Left lung (tissue), 4 donors: ENCODE measurements at regions not wholly inside any gene's neighbourhood (a gene's known extent, or its start where the extent isn't known, plus 50 kb on each side); places are given as distances from the start of the nearest gene placed in this dataset.

Experiments
- ATAC-seq: fragments of 200-7000 bp; cut with Tn5 transposase; one replicate; pipeline ENCODE4 v1.9.1; 2020; ENCODE audit warnings: moderate library complexity
- DNase-seq, 4 donors: peaks; one replicate each; pipeline ENCODE4 v3.0.0-alpha.2; 2013 to 2020
- H3K27ac ChIP-seq, 2 donors: fragments of 200-600 bp; sonication (generic) in 1 of 2; one replicate each; pipeline versions ENCODE4 v1.5.0 to v1.8.0; 2020 to 2021
- H3K27me3 ChIP-seq, 2 donors: fragments of 200-600 bp; sonication (generic) in 1 of 2; one replicate each; pipeline versions ENCODE4 v1.5.0 to v1.8.0; 2020 to 2021
- H3K36me3 ChIP-seq, 2 donors: fragments of 200-600 bp; sonication (generic) in 1 of 2; one replicate each; pipeline versions ENCODE4 v1.5.0 to v1.8.0; 2020 to 2021
- H3K4me1 ChIP-seq, 2 donors: fragments of 200-600 bp; one replicate each; pipeline ENCODE4 v1.8.0; 2021
- H3K4me3 ChIP-seq, 2 donors: fragments of 200-600 bp; sonication (generic) in 1 of 2; one replicate each; pipeline versions ENCODE4 v1.5.0 to v1.8.0; 2020 to 2021; ENCODE audit warnings: mild to moderate bottlenecking in 1 of 2
- H3K9me3 ChIP-seq, 2 donors: fragments of 200-600 bp; sonication (generic) in 1 of 2; one replicate each; pipeline versions ENCODE4 v1.5.0 to v1.8.0; 2020 to 2021
- intact Hi-C, 2 donors: fragments of 100-400 bp; cut with DNase I; formaldehyde crosslinking; loops; one replicate each; pipeline versions ENCODE4 v1.11.2 to v1.14.2; 2022
- TF ChIP-seq, protein P1 (sequence below), 2 donors: fragments of 200-600 bp; sonication (generic) in 1 of 2; IDR thresholded peaks; one replicate each; pipeline versions ENCODE4 v1.5.0 to v1.8.0; 2021; ENCODE audit warnings: antibody characterized with exemption in 2 of 2
- donor health status: DM: no; HTN: yes; CAD: no.
- donor health status: DM: no; HTN: no; CAD: no.

DNA sequence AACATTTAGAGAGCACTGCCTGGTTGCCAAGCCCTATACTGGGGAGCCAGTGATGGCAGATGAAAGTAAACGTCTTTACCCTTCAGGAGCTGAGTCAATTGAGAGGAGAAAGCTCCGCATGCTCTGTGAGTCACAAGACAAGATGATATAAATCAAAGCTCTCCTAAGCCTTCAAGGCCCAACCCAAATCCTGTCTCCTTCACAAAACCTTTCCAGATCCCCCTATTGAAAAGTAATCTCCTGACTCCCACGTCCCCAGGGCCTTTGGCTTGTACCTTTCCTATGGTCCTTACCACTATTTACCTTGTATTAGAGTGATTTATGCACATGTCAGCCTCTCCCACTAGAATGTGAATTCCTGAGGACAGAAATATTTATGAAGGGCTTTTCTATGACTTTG, 230.1 kb upstream of the TENM4 start:
- intact Hi-C loops, result no loop called here
- no peaks in the 10 kb centered on the region for H3K27me3 ChIP-seq
- DNase-seq, result no peak

DNA sequence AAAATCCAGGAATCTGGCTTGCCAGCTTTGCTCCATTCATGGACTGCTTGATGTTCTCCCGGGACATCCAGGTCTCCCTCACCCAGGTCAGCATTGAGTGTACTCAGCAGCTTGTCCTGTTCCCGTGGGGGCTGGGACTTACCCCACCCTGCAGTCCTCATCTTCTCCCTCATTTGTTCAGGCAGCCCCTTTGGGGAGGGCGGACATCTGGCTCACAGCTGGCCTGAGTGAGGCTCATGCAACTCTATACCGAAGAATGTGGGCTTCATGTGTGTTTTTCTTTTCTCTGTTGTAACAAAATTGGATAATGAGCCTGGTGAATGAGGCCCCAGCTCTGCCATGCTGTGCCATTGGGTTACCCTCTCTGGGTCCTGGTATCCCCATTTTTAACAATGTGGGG, 227.7 kb upstream of the TENM4 start:
- Histone ChIP-seq H3K4me3 (no peak overlapping the region), H3K27me3 (no peaks in the 10 kb centered on the region), H3K27ac (no peak overlapping the region), H3K36me3 (no peaks in the 10 kb centered on the region), H3K4me1 (no peaks in the 10 kb centered on the region), H3K9me3 (no peaks in the 10 kb centered on the region)
- DNase-seq (no peak), ATAC-seq (no peak)
- TF ChIP-seq, protein P1, sequence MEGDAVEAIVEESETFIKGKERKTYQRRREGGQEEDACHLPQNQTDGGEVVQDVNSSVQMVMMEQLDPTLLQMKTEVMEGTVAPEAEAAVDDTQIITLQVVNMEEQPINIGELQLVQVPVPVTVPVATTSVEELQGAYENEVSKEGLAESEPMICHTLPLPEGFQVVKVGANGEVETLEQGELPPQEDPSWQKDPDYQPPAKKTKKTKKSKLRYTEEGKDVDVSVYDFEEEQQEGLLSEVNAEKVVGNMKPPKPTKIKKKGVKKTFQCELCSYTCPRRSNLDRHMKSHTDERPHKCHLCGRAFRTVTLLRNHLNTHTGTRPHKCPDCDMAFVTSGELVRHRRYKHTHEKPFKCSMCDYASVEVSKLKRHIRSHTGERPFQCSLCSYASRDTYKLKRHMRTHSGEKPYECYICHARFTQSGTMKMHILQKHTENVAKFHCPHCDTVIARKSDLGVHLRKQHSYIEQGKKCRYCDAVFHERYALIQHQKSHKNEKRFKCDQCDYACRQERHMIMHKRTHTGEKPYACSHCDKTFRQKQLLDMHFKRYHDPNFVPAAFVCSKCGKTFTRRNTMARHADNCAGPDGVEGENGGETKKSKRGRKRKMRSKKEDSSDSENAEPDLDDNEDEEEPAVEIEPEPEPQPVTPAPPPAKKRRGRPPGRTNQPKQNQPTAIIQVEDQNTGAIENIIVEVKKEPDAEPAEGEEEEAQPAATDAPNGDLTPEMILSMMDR (IDR thresholded peaks at IDR 0.05), result no peak
- intact Hi-C loops, result no loop called here

More for the DNA sequence above, 230.1 kb upstream of the TENM4 start:
- Histone ChIP-seq H3K9me3 (no peaks in the 10 kb centered on the region), H3K27ac (no peak overlapping the region), H3K4me3 (no peak overlapping the region), H3K4me1 (no peaks in the 10 kb centered on the region), H3K36me3 (no peaks in the 10 kb centered on the region)
- TF ChIP-seq, protein P1 (IDR thresholded peaks at IDR 0.05), result no peak
- ATAC-seq, result peak; percentile 60

DNA sequence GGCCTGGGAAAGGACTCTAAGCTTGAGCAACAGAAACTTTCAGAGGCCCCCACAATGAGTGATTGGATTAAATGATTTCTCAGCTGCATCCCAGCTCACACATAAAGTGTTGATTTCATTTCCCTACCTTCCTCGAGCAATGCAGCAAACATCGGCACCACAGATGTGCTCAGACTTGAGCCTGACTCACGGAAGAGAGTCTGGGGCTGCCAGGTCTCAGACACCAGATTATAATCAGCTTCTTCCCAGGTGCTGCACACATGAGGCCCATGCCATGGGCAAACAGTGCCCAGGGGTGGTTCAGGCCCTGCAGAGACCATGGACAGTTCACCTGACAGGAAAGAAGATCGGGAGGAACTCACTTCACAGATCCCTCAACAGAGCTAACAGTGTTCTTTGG, 226.6 kb upstream of the TENM4 start:
- H3K36me3 ChIP-seq, result no peaks in the 10 kb centered on the region
- no peaks in the 10 kb centered on the region for H3K27me3 ChIP-seq
- DNase-seq (no peak), ATAC-seq (no peak)
- TF ChIP-seq, protein P1 (IDR thresholded peaks at IDR 0.05), result no peak
- no peak overlapping the region for H3K27ac ChIP-seq
- no peaks in the 10 kb centered on the region for H3K9me3 ChIP-seq
- no peaks in the 10 kb centered on the region for H3K4me1 ChIP-seq
- intact Hi-C loops, result no loop called here
- no peak overlapping the region for H3K4me3 ChIP-seq

DNA sequence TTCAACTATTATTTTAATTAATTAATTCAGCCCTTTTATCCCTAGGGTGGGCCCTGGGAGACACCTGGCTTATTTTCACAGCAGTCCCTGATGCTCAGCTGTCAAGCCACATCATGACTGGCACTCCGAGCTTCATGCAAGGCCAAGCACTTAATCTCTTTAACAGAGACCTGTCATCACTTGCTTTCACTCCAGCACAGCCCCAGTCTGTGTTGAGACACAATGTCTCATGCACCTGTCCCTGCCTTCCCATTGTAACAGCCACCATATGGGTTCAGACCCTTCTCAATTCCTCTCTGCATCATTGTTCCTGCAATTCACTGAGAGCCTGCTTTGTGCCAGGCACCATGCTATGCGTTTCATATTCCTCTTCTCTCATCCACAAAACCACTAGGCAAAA, 222.2 kb upstream of the TENM4 start:
- Histone ChIP-seq H3K27me3 (no peaks in the 10 kb centered on the region), H3K4me1 (no peaks in the 10 kb centered on the region), H3K9me3 (no peaks in the 10 kb centered on the region), H3K36me3 (no peaks in the 10 kb centered on the region), H3K27ac (no peak overlapping the region), H3K4me3 (no peak overlapping the region)
- DNase-seq (no peak), ATAC-seq (no peak)
- intact Hi-C loops, result no loop called here
- TF ChIP-seq, protein P1 (IDR thresholded peaks at IDR 0.05), result no peak

DNA sequence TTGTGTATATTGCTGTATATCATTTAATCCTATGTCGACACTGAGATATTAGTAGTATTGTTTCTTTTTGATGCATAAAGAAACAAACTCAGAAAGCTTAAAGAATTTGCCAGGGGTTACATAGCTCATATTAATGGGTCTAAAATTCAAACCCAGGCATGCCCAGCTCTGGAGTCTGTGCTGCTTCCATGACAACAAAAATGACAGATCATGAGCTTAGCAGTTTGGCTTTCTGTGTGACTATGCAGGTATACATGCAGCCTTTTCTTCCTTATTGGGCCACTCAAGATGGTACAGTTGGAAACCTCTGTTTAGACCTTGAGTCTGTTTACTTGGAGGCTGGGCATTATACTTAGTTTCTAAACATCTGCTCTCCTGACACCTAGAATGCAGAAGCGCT, 220.5 kb upstream of the TENM4 start:
- DNase-seq (no peak), ATAC-seq (no peak)
- Histone ChIP-seq H3K9me3 (no peaks in the 10 kb centered on the region), H3K27me3 (no peaks in the 10 kb centered on the region), H3K4me1 (no peaks in the 10 kb centered on the region), H3K27ac (no peak overlapping the region), H3K4me3 (no peak overlapping the region), H3K36me3 (no peaks in the 10 kb centered on the region)
- TF ChIP-seq, protein P1 (IDR thresholded peaks at IDR 0.05), result no peak
- intact Hi-C loops, result no loop called here
